HG02763 (cell line): ENCODE measurements at regions not wholly inside any gene's neighbourhood (a gene's known extent, or its start where the extent isn't known, plus 50 kb on each side); places are given as distances from the start of the nearest gene placed in this dataset.
"Not testable (repeated sequence)": the region's sequence is repeated elsewhere in the genome, so short reads cannot be mapped to it uniquely, and the experiment has no call there.

Experiments used
- ATAC-seq: cut with Tn5 transposase; IDR thresholded peaks from one replicate; pipeline ENCODE4 v1.9.1; 2021; ENCODE audit warnings: mild to moderate bottlenecking, moderate library complexity; ENCODE audit not compliant: unreplicated experiment

DNA sequence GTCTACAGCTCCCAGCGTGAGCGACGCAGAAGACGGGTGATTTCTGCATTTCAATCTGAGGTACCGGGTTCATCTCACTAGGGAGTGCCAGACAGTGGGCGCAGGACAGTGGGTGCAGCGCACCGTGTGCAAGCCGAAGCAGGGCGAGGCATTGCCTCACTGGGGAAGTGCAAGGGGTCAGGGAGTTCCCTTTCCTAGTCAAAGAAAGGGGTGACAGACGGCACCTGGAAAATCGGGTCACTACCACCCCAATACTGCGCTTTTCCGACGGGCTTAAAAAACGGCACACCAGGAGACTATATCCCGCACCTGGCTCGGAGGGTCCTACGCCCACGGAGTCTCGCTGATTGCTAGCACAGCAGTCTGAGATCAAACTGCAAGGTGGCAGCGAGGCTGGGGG lies 95.6 kb downstream of the GPX5 start:
- not testable (repeated sequence) for ATAC-seq

- ATAC-seq, result not testable (repeated sequence)
Observed at GRCh38 chr6:28623242-28623641, 97.6 kb downstream of the GPX5 start.

GRCh38 chr6:28626386-28626785 lies 100.7 kb downstream of the GPX5 start:
- not testable (repeated sequence) for ATAC-seq

GRCh38 chr6:28632326-28632851 lies 106.7 kb downstream of the GPX5 start:
- ATAC-seq, result no peak

- ATAC-seq, result no peak
Observed at GRCh38 chr6:28633445-28634215, 107.9 kb downstream of the GPX5 start.

GRCh38 chr6:28634411-28634760 lies 108.7 kb downstream of the GPX5 start:
- no peak for ATAC-seq

DNA sequence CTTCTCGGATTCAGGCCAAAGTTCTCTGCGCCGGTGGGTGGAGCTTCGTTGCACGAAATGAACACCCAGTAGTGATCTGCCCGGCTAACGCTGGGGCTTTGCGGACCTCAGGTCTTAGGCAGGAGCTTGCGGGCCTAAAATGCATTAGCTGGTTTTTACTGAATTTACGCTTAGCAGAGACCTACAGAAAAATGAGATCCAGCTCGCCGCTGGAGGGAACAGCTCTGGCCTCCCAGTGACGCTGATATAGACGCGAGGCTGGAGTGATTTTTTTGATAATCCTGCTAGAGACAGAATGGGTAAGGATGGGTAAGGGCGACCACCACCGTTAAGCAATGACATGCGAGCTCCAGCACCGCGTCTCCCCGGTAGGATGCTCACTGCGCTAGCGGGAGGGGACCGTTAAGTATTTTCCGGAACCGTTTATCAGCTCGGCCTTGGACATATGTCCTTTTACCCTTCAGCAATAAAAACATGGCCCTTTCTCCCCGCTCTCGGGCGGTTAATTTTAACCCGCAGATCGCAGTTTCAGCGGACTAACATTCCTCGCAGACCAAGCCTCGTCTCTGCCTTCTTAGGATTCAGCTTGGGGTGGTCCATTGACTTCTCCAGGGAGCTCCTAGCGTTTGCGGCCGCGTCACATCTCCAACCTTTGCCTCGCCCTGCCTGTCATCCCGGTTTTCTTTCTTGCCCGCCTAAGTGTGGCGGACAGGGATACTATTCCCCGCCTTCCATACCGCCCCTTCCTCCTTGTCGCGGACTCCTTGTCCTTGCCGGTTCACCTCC lies 109.3 kb downstream of the GPX5 start:
- no peak for ATAC-seq

DNA sequence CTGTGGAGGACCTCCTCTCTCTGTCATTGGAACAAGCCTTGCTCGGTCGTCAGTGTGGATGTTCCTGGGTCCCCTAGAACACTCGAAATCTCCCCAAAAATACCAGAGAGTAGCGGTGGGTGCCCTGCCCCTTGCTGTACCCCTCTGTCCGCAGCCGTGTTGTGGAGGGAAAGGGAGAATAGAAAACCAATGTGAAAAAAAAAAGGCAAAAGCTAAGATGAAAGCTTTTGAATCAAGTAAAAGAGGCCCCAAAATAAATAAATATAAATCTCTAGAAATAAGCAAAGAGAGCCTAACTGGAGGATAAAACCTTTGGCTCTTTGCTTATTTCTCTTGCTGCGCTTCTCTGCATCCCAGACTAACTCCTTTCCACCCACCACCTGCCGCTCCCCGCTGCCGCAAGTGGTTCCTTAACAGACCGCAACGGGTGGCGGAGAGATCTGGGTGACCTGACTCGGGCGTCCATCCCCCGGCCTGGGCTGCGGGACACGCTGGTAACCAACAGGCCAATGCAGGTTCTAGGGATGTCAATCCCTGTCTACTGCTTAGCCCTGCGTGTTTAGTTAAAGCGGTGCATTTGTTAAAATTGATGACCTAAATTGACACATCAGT lies 110.0 kb downstream of the GPX5 start:
- no peak for ATAC-seq

DNA sequence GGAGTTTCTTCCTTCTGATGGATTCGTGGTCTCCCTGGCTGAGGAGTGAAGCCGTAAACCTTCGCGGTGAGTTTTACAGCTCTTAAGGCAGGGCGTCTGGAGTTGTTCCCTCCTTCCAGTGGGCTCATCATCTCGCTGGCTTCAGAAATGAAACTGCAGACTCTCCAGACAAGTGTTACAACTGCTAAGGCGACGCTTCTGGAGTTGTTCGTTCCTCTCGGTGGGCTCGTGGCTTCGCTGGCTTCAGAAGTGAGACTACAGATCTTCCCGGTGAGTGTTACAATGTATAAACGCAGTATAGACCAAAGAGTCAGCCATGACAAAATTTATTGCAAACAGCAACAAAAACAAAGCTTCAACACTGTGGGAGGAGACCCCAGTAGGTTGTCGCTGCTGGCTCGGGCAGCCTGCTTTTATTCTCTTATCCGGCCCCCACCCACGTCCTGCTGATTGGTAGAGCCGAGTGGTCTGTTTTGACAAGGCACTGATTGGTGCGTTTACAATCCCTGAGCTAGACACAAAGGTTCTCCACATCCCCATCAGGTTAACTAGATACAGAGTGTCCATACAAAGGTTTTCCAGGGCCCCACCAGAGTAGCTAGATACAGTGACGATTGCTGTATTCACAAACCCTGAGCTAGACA lies 113.2 kb downstream of the GPX5 start:
- no peak for ATAC-seq

GRCh38 chr6:28639445-28640290 lies 114.0 kb downstream of the GPX5 start:
- not testable (repeated sequence) for ATAC-seq

DNA sequence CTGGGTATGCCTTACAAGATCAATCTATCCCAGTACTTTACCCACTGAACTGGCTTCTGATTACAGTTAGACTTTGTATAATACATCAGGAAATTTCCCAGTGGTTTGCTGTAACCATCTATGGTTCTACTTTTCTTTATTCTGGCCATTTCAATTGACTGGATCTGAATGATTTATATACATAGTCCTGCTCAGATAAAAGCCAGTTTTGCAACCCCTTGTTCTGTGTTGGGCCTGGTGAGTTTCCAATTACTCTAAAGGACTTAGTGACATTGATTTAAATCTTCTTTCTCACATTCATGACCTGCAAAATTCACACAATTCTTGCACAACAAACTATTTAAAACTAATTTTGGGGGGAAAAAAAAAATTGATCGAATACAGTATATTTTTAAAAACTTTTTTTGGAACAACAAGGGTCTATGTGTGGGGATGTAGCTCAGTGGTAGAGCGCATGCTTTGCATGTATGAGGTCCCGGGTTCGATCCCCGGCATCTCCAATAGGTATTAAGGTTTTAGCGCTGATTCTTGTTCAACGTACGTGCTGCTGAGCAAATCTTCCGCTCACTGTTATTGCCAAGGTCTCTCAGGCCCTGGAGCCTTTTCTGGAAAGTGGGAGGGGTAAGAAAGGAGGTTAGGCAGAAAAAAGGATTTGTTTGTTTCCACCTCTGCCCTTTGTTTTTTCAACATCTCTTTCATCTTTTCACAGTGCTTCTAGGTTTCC lies 117.5 kb downstream of the GPX5 start:
- no peak for ATAC-seq

- ATAC-seq, result no peak
Observed at GRCh38 chr6:28646650-28647049, 121.0 kb downstream of the GPX5 start.

- ATAC-seq, result no peak
Observed at GRCh38 chr6:28648035-28648877, 122.6 kb downstream of the GPX5 start.

DNA sequence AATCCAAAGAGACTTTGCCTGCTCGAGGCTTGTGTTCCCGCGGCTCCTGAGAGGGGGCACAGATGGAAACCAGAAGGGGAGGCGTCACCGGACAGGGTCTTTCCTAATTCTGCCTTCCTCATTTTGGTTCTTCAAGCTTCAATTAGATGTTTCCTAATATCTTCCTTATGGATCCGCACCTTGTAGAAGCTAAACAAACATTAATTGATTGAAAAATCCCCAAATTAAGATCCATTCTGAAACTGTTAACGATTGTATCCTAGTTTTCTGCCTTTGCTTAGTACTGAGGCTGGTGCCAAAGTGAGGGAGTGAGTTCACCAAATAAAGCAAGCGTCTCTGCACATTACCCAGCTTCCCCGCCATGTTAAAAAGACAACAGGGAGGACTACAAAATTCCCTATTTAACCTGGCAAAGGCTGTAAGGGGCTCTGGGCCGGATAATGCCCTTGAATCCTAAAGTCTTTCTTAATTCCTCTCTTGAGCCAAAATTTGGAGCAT lies 123.2 kb downstream of the GPX5 start:
- ATAC-seq, result no peak

DNA sequence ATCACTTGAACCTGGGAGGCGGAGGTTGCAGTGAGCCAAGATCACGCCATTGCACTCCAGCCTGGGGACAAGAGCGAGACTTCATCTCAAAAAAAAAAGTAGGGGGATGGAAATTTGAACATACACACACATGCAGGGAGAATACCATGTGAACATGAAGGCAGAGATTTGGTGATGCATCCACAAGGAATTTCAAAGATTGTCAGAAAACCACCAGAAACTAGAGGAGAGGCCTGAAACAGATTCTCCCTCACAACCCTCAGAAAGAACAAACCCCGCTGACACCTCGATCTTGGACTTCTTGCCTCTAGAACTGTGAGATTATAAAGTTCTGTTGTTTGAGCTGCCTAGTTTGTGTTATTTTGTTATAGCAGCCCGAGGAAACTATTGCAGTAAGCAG lies 125.5 kb downstream of the GPX5 start:
- ATAC-seq, result no peak

GRCh38 chr6:28653876-28654275 lies 128.2 kb downstream of the GPX5 start:
- ATAC-seq, result no peak

DNA sequence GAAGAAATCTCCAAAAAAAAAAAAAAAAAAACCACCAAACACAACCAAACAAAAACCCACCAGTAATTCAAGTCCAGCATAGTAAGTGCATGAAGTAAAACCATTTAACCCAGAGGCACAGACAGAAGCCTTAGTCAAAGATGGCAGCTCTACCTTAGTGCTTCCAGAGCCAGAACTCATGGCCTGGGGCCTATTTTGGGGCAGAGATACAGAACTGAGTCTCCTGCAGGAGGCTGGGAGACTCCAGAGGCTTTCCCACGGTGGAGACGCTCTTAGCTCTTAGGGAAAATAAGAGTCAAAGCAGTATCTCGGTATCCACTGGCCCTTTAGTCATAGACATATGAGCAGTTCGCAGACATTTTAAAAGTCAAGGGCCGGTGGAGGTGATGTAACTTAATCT lies 129.5 kb downstream of the GPX5 start:
- no peak for ATAC-seq

DNA sequence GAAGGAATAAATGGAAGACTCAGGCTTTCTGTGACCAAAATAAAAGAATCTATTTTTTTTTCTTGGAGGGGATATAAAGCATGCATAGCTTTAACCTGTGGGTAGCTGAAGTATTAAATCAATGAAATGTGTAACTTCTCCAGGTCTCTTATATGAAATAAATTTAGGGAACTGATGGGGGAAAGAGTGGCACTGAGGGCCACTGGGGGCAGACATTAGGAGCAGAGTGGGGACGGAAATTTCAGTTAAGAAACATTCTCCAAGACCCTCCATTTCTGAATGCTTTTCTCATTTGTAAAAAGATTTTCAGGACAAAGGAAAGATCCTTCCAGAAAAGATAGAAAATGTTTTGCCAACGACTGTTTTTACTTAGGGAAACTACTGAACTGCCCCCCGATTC lies 131.0 kb downstream of the GPX5 start:
- ATAC-seq, result no peak

GRCh38 chr6:28657381-28657768 lies 131.7 kb downstream of the GPX5 start:
- no peak for ATAC-seq
